ENCODE measurements at regions not wholly inside any gene's neighbourhood (a gene's known extent, or its start where the extent isn't known, plus 50 kb on each side); places are given as distances from the start of the nearest gene placed in this dataset.
A peak's percentile ranks its signal among the peaks of the same experiment; 100 is the strongest.

DNA sequence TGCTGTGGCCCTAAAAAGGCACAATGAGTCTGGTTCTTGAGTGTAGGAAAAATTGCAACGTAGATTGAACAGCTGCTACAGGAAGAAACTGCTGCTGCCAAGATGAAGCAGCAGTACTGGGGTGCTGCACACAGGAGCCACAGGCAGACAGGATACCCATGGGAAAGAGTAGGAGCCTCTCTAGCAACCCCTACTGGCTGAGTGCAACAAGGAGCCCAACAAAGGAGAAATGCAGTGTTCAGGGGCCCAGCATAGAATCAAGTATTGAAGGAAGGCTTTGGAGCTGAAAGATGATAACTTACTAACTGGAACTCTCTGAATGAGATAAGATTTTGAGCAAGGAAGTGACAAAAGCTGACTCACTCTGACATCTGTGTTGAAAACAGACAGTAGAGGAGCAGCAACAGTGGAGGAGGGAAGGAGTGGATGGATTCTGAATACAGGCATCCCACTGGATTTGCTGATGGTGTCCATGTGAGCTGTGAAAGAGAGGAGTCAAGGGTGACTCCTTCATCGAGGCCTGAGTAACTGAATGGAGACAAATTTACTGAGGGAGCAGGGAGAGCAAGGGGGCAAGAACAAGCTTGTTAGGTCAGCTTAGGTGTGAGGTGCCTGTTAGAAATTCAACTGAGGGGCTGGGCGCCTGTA lies 534.7 kb upstream of the JARID2 start:
- H3K27ac Mint-ChIP-seq (ENCODE audit: unreplicated experiment), result peak overlapping the region; percentile 55
- H3K4me3 Mint-ChIP-seq (ENCODE audit: unreplicated experiment), result no peak overlapping the region
- H3K27me3 Mint-ChIP-seq (ENCODE audit: unreplicated experiment), result no peaks in the 10 kb centered on the region
- TF ChIP-seq, protein P1, sequence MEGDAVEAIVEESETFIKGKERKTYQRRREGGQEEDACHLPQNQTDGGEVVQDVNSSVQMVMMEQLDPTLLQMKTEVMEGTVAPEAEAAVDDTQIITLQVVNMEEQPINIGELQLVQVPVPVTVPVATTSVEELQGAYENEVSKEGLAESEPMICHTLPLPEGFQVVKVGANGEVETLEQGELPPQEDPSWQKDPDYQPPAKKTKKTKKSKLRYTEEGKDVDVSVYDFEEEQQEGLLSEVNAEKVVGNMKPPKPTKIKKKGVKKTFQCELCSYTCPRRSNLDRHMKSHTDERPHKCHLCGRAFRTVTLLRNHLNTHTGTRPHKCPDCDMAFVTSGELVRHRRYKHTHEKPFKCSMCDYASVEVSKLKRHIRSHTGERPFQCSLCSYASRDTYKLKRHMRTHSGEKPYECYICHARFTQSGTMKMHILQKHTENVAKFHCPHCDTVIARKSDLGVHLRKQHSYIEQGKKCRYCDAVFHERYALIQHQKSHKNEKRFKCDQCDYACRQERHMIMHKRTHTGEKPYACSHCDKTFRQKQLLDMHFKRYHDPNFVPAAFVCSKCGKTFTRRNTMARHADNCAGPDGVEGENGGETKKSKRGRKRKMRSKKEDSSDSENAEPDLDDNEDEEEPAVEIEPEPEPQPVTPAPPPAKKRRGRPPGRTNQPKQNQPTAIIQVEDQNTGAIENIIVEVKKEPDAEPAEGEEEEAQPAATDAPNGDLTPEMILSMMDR (IDR thresholded peaks at IDR 0.05), result peak; percentile 43
- no peak for DNase-seq (ENCODE audit: extremely low spot score, unreplicated experiment)
- peaks cover 4% of the 10 kb centered on the region for H3K9me3 Mint-ChIP-seq (ENCODE audit: unreplicated experiment)
- H3K4me1 Mint-ChIP-seq (ENCODE audit: unreplicated experiment), result peaks cover 50% of the 10 kb centered on the region
- H3K36me3 Mint-ChIP-seq (ENCODE audit: unreplicated experiment), result no peaks in the 10 kb centered on the region

DNA sequence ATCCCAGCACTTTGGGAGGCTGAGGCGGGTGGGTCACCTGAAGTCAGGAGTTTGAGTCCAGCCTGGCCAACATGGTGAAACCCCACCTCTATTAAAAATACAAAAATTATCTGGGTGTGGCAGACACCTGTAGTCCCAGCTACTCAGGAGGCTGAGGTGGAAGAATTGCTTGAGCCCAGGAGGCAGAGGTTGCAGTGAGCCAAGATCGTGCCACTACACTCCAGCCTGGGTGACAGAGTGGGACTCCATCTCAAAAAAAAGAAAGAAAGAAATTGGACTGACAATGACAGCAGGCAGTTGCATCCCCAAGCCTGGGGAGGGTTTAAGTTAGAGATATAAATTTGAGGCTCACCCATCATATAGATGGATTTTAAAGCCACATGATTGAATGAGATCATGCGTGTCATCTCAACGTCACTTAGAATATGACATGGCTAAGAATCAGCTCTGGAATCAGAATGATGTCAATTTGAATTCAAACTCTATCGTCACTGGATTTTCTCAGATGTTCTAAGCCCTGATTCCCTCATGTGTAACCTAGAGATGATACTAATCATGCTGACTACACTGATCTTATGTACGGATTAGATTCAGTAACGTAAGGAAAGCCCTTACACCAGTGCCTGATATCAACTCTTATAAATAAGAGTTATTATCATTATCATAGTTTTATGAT lies 534.0 kb upstream of the JARID2 start:
- Mint-ChIP-seq H3K27ac (ENCODE audit: unreplicated experiment) (peak overlapping the region; percentile 12), H3K4me1 (ENCODE audit: unreplicated experiment) (peaks cover 44% of the 10 kb centered on the region), H3K27me3 (ENCODE audit: unreplicated experiment) (no peaks in the 10 kb centered on the region), H3K9me3 (ENCODE audit: unreplicated experiment) (peaks cover 4% of the 10 kb centered on the region), H3K4me3 (ENCODE audit: unreplicated experiment) (no peak overlapping the region), H3K36me3 (ENCODE audit: unreplicated experiment) (no peaks in the 10 kb centered on the region)
- DNase-seq (ENCODE audit: extremely low spot score, unreplicated experiment), result no peak
- TF ChIP-seq, protein P1 (IDR thresholded peaks at IDR 0.05), result no peak

DNA sequence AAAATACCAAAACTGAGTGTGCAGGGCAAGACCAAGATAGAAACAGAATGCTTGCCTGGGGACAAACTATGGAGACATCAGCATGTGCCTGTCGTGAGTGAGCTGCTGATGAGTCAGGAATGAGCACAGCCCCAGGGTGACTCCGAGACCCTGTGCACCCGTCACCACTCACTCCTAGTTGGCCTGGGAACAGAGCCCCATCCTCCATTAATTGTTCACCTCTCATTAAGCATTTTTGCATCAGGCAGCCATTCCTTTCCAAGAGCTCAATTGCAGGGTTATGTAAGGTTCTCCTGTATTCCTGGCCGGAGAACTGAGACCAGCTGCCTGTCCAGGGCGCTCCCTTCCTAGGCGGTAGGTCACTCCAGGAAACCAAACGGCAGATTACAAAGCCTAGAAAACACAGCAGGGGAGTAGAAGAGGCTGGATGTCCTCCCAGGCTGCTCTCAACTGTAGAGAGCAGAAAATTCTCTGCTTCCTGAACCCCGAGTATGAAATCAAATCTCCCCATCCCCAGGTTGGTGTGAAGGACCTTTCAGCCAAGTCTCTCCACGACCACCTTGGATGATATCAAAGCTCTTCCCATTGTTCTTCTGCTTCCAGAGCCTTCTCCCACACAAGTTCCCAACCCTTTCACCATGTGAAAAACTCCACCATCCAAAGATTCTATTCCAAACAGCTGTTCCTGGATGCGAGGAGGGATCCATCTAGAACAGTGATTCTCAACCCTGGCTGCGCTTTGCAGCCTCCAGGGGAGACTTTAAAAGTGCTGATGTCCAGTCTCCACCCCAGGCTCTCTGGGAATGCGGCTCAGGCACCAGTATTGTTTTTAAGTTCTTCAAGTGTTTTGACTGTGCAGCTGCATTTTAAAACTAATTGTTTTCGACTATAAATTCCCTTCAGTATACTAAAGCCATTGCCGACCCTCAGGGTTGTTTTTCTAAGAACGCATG lies 532.6 kb upstream of the JARID2 start:
- DNase-seq (ENCODE audit: extremely low spot score, unreplicated experiment), result peak; percentile 87
- Mint-ChIP-seq H3K27ac (ENCODE audit: unreplicated experiment) (peak overlapping the region; percentile 81), H3K27me3 (ENCODE audit: unreplicated experiment) (no peaks in the 10 kb centered on the region), H3K36me3 (ENCODE audit: unreplicated experiment) (no peaks in the 10 kb centered on the region), H3K4me1 (ENCODE audit: unreplicated experiment) (peaks cover 34% of the 10 kb centered on the region), H3K9me3 (ENCODE audit: unreplicated experiment) (no peaks in the 10 kb centered on the region), H3K4me3 (ENCODE audit: unreplicated experiment) (peak overlapping the region; percentile 11)
- TF ChIP-seq, protein P1 (IDR thresholded peaks at IDR 0.05), result no peak

DNA sequence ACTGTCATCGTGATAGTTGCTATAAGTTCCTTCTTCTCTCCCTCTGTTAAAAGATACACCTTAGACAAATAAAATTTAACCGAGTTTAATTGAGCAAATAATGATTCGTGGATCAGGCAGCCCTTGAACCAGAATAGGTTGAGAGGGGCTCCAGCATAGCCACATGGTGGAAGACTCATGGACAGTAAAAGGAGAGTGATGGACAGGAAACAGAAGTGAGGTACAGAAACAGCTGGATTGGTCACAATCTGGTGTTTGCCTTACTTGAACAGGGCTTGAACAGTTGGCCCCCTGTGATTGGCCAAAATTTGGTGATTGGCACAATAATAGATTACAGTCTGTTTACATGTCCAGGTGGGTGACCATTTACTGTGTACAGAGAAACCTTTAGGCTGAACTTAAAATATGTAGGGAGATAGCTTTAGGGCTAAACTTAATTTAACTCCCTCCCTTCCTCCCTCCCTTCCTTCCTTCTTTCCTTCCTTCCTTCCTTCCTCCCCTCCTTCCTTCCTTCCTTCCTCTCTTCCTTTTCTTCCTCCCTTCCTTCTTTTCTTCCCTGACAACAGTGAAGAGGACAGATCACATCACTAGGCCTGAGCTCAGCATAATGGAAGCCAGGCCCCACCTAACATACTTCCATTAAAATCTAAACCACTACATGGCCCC lies 531.8 kb upstream of the JARID2 start:
- Mint-ChIP-seq H3K27me3 (ENCODE audit: unreplicated experiment) (no peaks in the 10 kb centered on the region), H3K4me3 (ENCODE audit: unreplicated experiment) (no peak overlapping the region), H3K36me3 (ENCODE audit: unreplicated experiment) (no peaks in the 10 kb centered on the region), H3K27ac (ENCODE audit: unreplicated experiment) (peak overlapping the region; percentile 81), H3K4me1 (ENCODE audit: unreplicated experiment) (peaks cover 38% of the 10 kb centered on the region), H3K9me3 (ENCODE audit: unreplicated experiment) (no peaks in the 10 kb centered on the region)
- TF ChIP-seq, protein P1 (IDR thresholded peaks at IDR 0.05), result no peak
- DNase-seq (ENCODE audit: extremely low spot score, unreplicated experiment), result no peak

Measured in osteocyte (in vitro differentiated cells).